Neuronal stem cell (in vitro differentiated cells): ENCODE measurements at regions not wholly inside any gene's neighbourhood (a gene's known extent, or its start where the extent isn't known, plus 50 kb on each side); places are given as distances from the start of the nearest gene placed in this dataset.

Experiments
- DNase-seq: peaks from one replicate; pipeline ENCODE4 v3.0.0-alpha.2; 2013; ENCODE audit warnings: low spot score
- H2AFZ ChIP-seq: one replicate; pipeline ENCODE4 v1.6.1; 2013; ENCODE audit warnings: mild to moderate bottlenecking, low read length, inconsistent platforms
- H2AK5ac ChIP-seq: 2 replicates; pipeline ENCODE4 v1.6.1; 2013; ENCODE audit warnings: low read depth, mild to moderate bottlenecking, inconsistent platforms, low read length, moderate library complexity, mixed read lengths
- H2BK120ac ChIP-seq: 2 replicates; pipeline ENCODE4 v1.6.1; 2013; ENCODE audit warnings: low read depth, mild to moderate bottlenecking, inconsistent platforms, low read length, moderate library complexity, mixed read lengths
- H2BK12ac ChIP-seq: one replicate; pipeline ENCODE4 v1.6.1; 2013; ENCODE audit warnings: low read length, inconsistent platforms
- H2BK15ac ChIP-seq: 2 replicates; pipeline ENCODE4 v1.6.1; 2013; ENCODE audit warnings: mild to moderate bottlenecking, low read length, inconsistent platforms, mixed read lengths
- H2BK5ac ChIP-seq: one replicate; pipeline ENCODE4 v1.6.1; 2013; ENCODE audit warnings: inconsistent platforms, mild to moderate bottlenecking, low read length, moderate library complexity
- H3K14ac ChIP-seq: one replicate; pipeline ENCODE4 v1.6.1; 2013; ENCODE audit warnings: low read length, inconsistent platforms
- H3K18ac ChIP-seq: 2 replicates; pipeline ENCODE4 v1.6.1; 2013; ENCODE audit warnings: low read length, inconsistent platforms
- H3K23ac ChIP-seq: 2 replicates; pipeline ENCODE4 v1.6.1; 2013; ENCODE audit warnings: low read depth, mild to moderate bottlenecking, mixed read lengths, low read length, inconsistent platforms; ENCODE audit not compliant: poor library complexity
- H3K27ac ChIP-seq: replicated peaks from 3 replicates; pipeline ENCODE4 v1.5.1; 2013; ENCODE audit warnings: low read length, inconsistent platforms
- H3K27me3 ChIP-seq, 3 experiments: 2 replicates each; pipeline ENCODE4 v1.6.1; 2013; ENCODE audit warnings: low read length in 3 of 3, mild to moderate bottlenecking in 2 of 3, inconsistent platforms in 1 of 3, low read depth in 1 of 3, mixed read lengths in 1 of 3, moderate library complexity in 1 of 3; ENCODE audit not compliant: control insufficient read depth in 3 of 3, insufficient read depth in 3 of 3
- H3K36me3 ChIP-seq, 2 donors: replicated peaks in 1 of 2; 2 replicates each; pipeline ENCODE4 v1.6.1; 2013; ENCODE audit warnings: low read length in 2 of 2; ENCODE audit not compliant: control insufficient read depth in 2 of 2, insufficient read depth in 2 of 2
- H3K4ac ChIP-seq: 2 replicates; pipeline ENCODE4 v1.6.1; 2013; ENCODE audit warnings: inconsistent platforms, mild to moderate bottlenecking, low read length, moderate library complexity
- H3K4me1 ChIP-seq, 2 donors: 1 replicate in 1 of 2; 2 replicates in 1 of 2; pipeline ENCODE4 v1.6.1; 2013; ENCODE audit warnings: low read length in 2 of 2, low read depth in 1 of 2; ENCODE audit not compliant: control insufficient read depth in 2 of 2, insufficient read depth in 1 of 2
- H3K4me2 ChIP-seq: one replicate; pipeline ENCODE4 v1.6.1; 2013; ENCODE audit warnings: mild to moderate bottlenecking, low read length, inconsistent platforms; ENCODE audit not compliant: insufficient read depth, poor library complexity, severe bottlenecking
- H3K4me3 ChIP-seq, 2 donors: 2 replicates each; pipeline ENCODE4 v1.5.1; 2013; ENCODE audit warnings: low read length in 2 of 2, mild to moderate bottlenecking in 2 of 2, inconsistent platforms in 1 of 2, moderate library complexity in 1 of 2
- H3K79me1 ChIP-seq: one replicate; pipeline ENCODE4 v1.6.1; 2013; ENCODE audit warnings: low read depth, mild to moderate bottlenecking, inconsistent platforms, low read length, moderate library complexity
- H3K9ac ChIP-seq: one replicate; pipeline ENCODE4 v1.6.1; 2013; ENCODE audit warnings: mild to moderate bottlenecking, low read depth, low read length, inconsistent platforms; ENCODE audit not compliant: poor library complexity
- H3K9me3 ChIP-seq, 2 donors: replicated peaks in 1 of 2; 2 replicates each; pipeline versions ENCODE3 to v1.6.1; 2013; ENCODE audit warnings: low read length in 2 of 2, mild to moderate bottlenecking in 2 of 2, inconsistent platforms in 1 of 2, low read depth in 1 of 2, mixed read lengths in 1 of 2, moderate library complexity in 1 of 2; ENCODE audit not compliant: control insufficient read depth in 2 of 2, insufficient read depth in 1 of 2
- H4K8ac ChIP-seq: one replicate; pipeline ENCODE4 v1.6.1; 2013; ENCODE audit warnings: low read depth, mild to moderate bottlenecking, inconsistent platforms, low read length, moderate library complexity
- H4K91ac ChIP-seq: one replicate; pipeline ENCODE4 v1.6.1; 2013; ENCODE audit warnings: low read length, low read depth, mild to moderate bottlenecking, inconsistent platforms; ENCODE audit not compliant: poor library complexity
- WGBS, 2 donors: extraction: QIAGEN DNeasy Blood & Tissue Kit; methylation state at CpG; one replicate each; pipeline ENCODE4 v1.1.7; 2013; ENCODE audit warnings: missing lambda C conversion rate in 2 of 2, mixed read lengths in 1 of 2; ENCODE audit not compliant: insufficient read length in 2 of 2, insufficient replicate concordance in 1 of 2; ENCODE audit errors: extremely low coverage in 2 of 2; 5-methylcytosine and 5-hydroxymethylcytosine counted together

DNA sequence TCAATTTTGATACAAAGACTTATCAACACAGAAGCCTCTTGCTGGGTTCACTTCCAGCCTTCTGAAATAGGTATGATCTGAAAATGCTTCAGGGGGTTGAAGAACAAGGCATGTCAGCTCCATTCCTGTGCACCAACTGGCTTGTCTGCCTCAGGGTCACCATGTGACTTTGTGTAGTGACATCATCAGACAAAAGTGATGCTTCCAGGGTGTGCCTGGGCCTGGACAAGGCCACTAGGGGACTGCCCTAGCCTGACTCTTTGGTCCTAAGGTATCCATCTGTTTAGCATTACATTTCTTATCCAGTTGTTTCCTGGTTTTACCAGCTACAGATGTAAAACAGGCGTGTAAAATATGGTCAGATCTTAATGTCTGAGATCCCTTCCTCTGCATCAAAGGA lies 155.6 kb downstream of the CAND1 start:
- no CpG with 5 or more reads among the region's 1 CpG for WGBS, 2 donors
- Histone ChIP-seq H3K18ac (no peak overlapping the region), H3K79me1 (no peaks in the 10 kb centered on the region), H3K4me1 (peaks cover 6 to 9% of the 10 kb centered on the region in 2 donors), H3K9me3 (no peaks in the 10 kb centered on the region), H2BK120ac (no peak overlapping the region), H4K8ac (no peak overlapping the region), H2AK5ac (no peak overlapping the region), H3K36me3 (no peaks in the 10 kb centered on the region), H3K14ac (no peak overlapping the region), H3K27ac (no peak overlapping the region), H3K9ac (no peak overlapping the region), H2BK15ac (no peak overlapping the region), H3K23ac (no peak overlapping the region), H4K91ac (no peak overlapping the region), H3K4me2 (no peak overlapping the region), H2AFZ (no peak overlapping the region), H3K4me3 (no peak overlapping the region), H3K4ac (no peak overlapping the region), H2BK5ac (no peak overlapping the region), H3K27me3 (no peaks in the 10 kb centered on the region), H2BK12ac (no peak overlapping the region)
- DNase-seq: no peak

DNA sequence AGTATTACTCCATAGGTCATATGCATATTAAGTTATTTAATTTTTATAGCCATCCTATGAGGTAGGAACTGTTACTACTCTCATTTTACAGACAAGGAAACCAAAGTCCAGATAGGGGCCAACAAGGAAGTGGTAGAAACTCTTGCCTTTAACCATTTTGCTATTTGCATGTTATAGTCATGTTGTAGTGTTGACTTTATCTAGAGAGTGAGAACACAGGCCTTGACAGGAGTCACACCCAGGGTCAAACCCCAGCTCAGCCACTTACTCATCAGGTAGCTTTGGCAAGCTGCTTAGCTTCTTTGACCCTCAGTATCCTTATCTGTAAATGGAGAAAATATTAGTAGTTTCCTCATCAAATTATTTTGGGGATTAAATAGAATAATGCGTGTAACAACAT lies 156.2 kb downstream of the CAND1 start:
- Histone ChIP-seq H4K8ac (no peak overlapping the region), H3K9me3 (no peaks in the 10 kb centered on the region)
- WGBS, 2 donors: no CpG with 5 or more reads among the region's 1 CpG

DNA sequence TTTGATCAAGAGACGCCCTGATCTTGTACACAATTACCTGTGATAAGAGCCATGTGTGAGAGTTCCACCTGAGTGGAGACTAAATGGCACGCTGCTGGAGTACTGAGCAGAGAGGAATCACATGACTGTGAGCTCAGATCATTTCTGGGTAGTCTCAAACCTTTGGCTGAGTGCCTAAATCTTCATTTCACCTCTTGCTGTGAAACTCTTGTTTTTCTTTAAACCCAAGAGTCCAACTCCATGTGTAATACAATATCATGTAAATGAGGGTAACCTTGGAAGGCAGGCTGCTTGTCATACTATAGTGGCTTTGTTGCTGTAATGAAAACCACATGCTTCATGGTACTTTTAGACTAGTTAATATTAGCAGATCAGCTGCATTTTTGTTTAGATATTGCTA lies 156.9 kb downstream of the CAND1 start:
- Histone ChIP-seq H3K27ac (no peak overlapping the region), H3K27me3 (no peaks in the 10 kb centered on the region), H3K23ac (no peak overlapping the region), H3K36me3 (no peaks in the 10 kb centered on the region), H3K4me2 (no peak overlapping the region), H3K79me1 (no peaks in the 10 kb centered on the region), H3K4me3 (no peak overlapping the region), H3K4ac (no peak overlapping the region), H2BK5ac (no peak overlapping the region), H3K9ac (no peak overlapping the region), H3K18ac (no peak overlapping the region), H3K14ac (no peak overlapping the region), H4K8ac (no peak overlapping the region), H2AFZ (peak overlapping the region; percentile 57), H2BK12ac (no peak overlapping the region), H2BK15ac (no peak overlapping the region), H3K4me1 (peaks cover 2 to 8% of the 10 kb centered on the region in 2 donors), H3K9me3 (no peaks in the 10 kb centered on the region), H2BK120ac (no peak overlapping the region), H2AK5ac (no peak overlapping the region), H4K91ac (no peak overlapping the region)
- WGBS, 2 donors: no CpG with 5 or more reads among the region's 2 CpGs
- DNase-seq: no peak

More for the DNA sequence above, 156.2 kb downstream of the CAND1 start:
- Histone ChIP-seq H3K27me3 (no peaks in the 10 kb centered on the region), H4K91ac (no peak overlapping the region), H3K4me2 (no peak overlapping the region), H2BK12ac (no peak overlapping the region), H3K27ac (no peak overlapping the region), H2AK5ac (no peak overlapping the region), H3K36me3 (no peaks in the 10 kb centered on the region), H3K23ac (no peak overlapping the region), H2BK120ac (no peak overlapping the region), H3K4ac (no peak overlapping the region), H3K14ac (no peak overlapping the region), H3K4me3 (no peak overlapping the region), H2AFZ (no peak overlapping the region), H3K79me1 (no peaks in the 10 kb centered on the region), H2BK5ac (no peak overlapping the region), H3K18ac (no peak overlapping the region), H2BK15ac (no peak overlapping the region), H3K4me1 (peaks cover 4 to 8% of the 10 kb centered on the region in 2 donors), H3K9ac (no peak overlapping the region)
- DNase-seq: no peak

DNA sequence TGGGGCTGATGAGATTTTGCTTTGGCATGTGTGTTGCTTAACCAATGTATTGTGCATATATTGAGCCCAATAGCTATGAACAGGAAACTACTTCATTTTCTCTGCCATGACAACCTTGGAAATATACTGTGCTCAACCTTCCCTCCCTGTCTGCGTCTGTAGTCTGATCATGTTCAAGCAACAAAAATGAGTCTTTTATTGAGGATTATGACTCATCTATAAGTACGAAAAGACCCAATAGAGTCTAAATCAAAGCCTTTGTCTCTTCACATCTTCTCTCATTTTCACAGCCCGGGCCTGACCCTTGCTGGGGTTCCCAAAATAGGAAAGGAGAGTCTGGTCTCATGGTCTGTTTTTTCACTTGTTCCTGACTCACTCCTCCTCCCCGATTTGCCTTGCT lies 158.2 kb downstream of the CAND1 start:
- no peak overlapping the region for H4K8ac ChIP-seq
- no peak overlapping the region for H3K27ac ChIP-seq
- no peak overlapping the region for H2BK120ac ChIP-seq
- no peak overlapping the region for H4K91ac ChIP-seq
- no peak overlapping the region for H2AK5ac ChIP-seq
- H3K4ac ChIP-seq: no peak overlapping the region
- H2BK5ac ChIP-seq: no peak overlapping the region
- no peak overlapping the region for H3K4me3 ChIP-seq
- H3K36me3 ChIP-seq: no peaks in the 10 kb centered on the region
- no peak overlapping the region for H2BK15ac ChIP-seq
- H3K9me3 ChIP-seq: no peaks in the 10 kb centered on the region
- H3K27me3 ChIP-seq: peaks cover 0 to 4% (median 0%) of the 10 kb centered on the region in 3 experiments
- H3K23ac ChIP-seq: no peak overlapping the region
- no peak overlapping the region for H2BK12ac ChIP-seq
- no peak overlapping the region for H3K9ac ChIP-seq
- peaks cover 2 to 8% of the 10 kb centered on the region in 2 donors for H3K4me1 ChIP-seq
- H3K14ac ChIP-seq: no peak overlapping the region
- no peak overlapping the region for H3K18ac ChIP-seq
- no peaks in the 10 kb centered on the region for H3K79me1 ChIP-seq
- no peak for DNase-seq
- H3K4me2 ChIP-seq: no peak overlapping the region
- WGBS, 2 donors: no CpG with 5 or more reads among the region's 4 CpGs
- peak overlapping the region; percentile 10 for H2AFZ ChIP-seq
